GM23338 (cell line): ENCODE measurements at regions not wholly inside any gene's neighbourhood (a gene's known extent, or its start where the extent isn't known, plus 50 kb on each side); places are given as distances from the start of the nearest gene placed in this dataset.

ENCODE experiments used
- CREB1 ChIP-seq: fragments of 250-450 bp; sonication (Bioruptor Pico); IDR thresholded peaks from 2 replicates; pipeline ENCODE4 v1.5.0; 2020; ENCODE audit warnings: low read depth, mild to moderate bottlenecking, moderate library complexity
- CTCF ChIP-seq, 2 experiments: fragments of 200-600 bp in 1 of 2; sonication (generic) in 1 of 2; conservative IDR thresholded peaks; 2 replicates each; pipeline versions ENCODE4 v1.5.1 to v1.6.1; 2016 to 2017; ENCODE audit warnings: antibody characterized with exemption in 2 of 2, low read depth in 2 of 2, mild to moderate bottlenecking in 2 of 2, moderate library complexity in 1 of 2
- ETS1 ChIP-seq: IDR thresholded peaks from 2 replicates; pipeline ENCODE4 v1.6.1; 2016; ENCODE audit warnings: antibody characterized with exemption
- EZH2 ChIP-seq: fragments of 200-600 bp; sonication (generic); IDR thresholded peaks from one replicate; pipeline ENCODE4 v1.8.0; 2017; ENCODE audit warnings: antibody characterized with exemption, mild to moderate bottlenecking, low read depth; ENCODE audit not compliant: unreplicated experiment
- EZH2phosphoT487 ChIP-seq: fragments of 200-600 bp; sonication (generic); IDR thresholded peaks from one replicate; pipeline ENCODE4 v1.8.1; 2018; ENCODE audit warnings: antibody characterized with exemption; ENCODE audit not compliant: unreplicated experiment
- JUNB ChIP-seq: IDR thresholded peaks from one replicate; pipeline ENCODE4 v1.6.1; 2016; ENCODE audit warnings: antibody characterized with exemption; ENCODE audit not compliant: unreplicated experiment
- NANOG ChIP-seq: IDR thresholded peaks from 2 replicates; pipeline ENCODE4 v1.6.1; 2016; ENCODE audit warnings: antibody characterized with exemption, borderline replicate concordance
- POLR2AphosphoS5 ChIP-seq: IDR thresholded peaks from 2 replicates; pipeline ENCODE4 v1.6.1; 2016; ENCODE audit warnings: antibody characterized with exemption, low read depth
- STAT1 ChIP-seq: IDR thresholded peaks from one replicate; pipeline ENCODE4 v1.6.1; 2016; ENCODE audit warnings: antibody characterized with exemption; ENCODE audit not compliant: unreplicated experiment
- ZNF114 ChIP-seq: fragments of 250-450 bp; sonication (Bioruptor Pico); IDR thresholded peaks from 2 replicates; pipeline ENCODE4 v1.5.0; 2020; ENCODE audit warnings: mild to moderate bottlenecking, moderate library complexity
- ZNF331 ChIP-seq: fragments of 250-450 bp; sonication (Bioruptor Pico); IDR thresholded peaks from 2 replicates; pipeline ENCODE4 v1.5.0; 2020; ENCODE audit warnings: low read depth, mild to moderate bottlenecking, moderate library complexity
- ZNF462 ChIP-seq: fragments of 250-450 bp; sonication (Bioruptor Pico); IDR thresholded peaks from 2 replicates; pipeline ENCODE4 v1.5.0; 2020; ENCODE audit warnings: mild to moderate bottlenecking, moderate library complexity
- TF ChIP-seq, protein P1 (sequence below): IDR thresholded peaks from one replicate; pipeline ENCODE4 v1.6.1; 2018; ENCODE audit warnings: antibody characterized with exemption; ENCODE audit not compliant: unreplicated experiment

GRCh38 chr17:55607731-55608341, 96.6 kb upstream of the SMIM36 start:
- TF ChIP-seq EZH2, result no peak
- no peak for TF ChIP-seq CTCF (conservative IDR thresholded peaks at IDR 0.05; ENCODE audit: low read depth in 2 of 2)
- TF ChIP-seq EZH2phosphoT487, result no peak
- TF ChIP-seq POLR2AphosphoS5, result no peak
- TF ChIP-seq, protein P1, sequence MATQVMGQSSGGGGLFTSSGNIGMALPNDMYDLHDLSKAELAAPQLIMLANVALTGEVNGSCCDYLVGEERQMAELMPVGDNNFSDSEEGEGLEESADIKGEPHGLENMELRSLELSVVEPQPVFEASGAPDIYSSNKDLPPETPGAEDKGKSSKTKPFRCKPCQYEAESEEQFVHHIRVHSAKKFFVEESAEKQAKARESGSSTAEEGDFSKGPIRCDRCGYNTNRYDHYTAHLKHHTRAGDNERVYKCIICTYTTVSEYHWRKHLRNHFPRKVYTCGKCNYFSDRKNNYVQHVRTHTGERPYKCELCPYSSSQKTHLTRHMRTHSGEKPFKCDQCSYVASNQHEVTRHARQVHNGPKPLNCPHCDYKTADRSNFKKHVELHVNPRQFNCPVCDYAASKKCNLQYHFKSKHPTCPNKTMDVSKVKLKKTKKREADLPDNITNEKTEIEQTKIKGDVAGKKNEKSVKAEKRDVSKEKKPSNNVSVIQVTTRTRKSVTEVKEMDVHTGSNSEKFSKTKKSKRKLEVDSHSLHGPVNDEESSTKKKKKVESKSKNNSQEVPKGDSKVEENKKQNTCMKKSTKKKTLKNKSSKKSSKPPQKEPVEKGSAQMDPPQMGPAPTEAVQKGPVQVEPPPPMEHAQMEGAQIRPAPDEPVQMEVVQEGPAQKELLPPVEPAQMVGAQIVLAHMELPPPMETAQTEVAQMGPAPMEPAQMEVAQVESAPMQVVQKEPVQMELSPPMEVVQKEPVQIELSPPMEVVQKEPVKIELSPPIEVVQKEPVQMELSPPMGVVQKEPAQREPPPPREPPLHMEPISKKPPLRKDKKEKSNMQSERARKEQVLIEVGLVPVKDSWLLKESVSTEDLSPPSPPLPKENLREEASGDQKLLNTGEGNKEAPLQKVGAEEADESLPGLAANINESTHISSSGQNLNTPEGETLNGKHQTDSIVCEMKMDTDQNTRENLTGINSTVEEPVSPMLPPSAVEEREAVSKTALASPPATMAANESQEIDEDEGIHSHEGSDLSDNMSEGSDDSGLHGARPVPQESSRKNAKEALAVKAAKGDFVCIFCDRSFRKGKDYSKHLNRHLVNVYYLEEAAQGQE, result no peak
- TF ChIP-seq JUNB, result no peak
- no peak for TF ChIP-seq CREB1 (CRISPR knock-in tag)
- TF ChIP-seq STAT1, result no peak
- TF ChIP-seq ETS1, result no peak
- TF ChIP-seq ZNF114 (CRISPR knock-in tag), result no peak
- TF ChIP-seq ZNF331 (CRISPR knock-in tag), result no peak
- no peak for TF ChIP-seq ZNF462 (CRISPR knock-in tag)
- TF ChIP-seq NANOG, result no peak
